T-helper 9 cell (primary cell): ENCODE measurements at regions not wholly inside any gene's neighbourhood (a gene's known extent, or its start where the extent isn't known, plus 50 kb on each side); places are given as distances from the start of the nearest gene placed in this dataset.

Source experiments
- DNase-seq: peaks from one replicate; pipeline ENCODE4 v3.0.0-alpha.2; 2020

DNA sequence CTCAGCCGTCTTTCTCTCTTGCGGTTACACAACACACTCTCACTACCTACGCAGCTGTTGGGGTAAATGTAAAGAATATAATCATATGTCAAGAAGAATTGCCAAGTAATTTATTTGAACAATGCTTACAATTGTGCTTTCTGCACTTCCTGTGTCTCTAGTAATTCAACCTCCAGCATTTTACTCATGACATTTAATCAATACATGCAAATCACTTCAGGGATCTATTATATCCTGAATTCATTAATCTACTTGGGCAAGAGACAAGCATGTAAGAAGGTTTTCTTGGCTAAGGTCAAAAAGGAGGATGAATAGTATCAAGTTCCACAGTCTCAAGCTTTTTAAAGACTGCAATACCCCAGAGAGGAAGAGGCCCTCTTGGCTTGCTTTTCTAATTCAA, 562.9 kb upstream of the ADARB2 start:
- no peak for DNase-seq

DNA sequence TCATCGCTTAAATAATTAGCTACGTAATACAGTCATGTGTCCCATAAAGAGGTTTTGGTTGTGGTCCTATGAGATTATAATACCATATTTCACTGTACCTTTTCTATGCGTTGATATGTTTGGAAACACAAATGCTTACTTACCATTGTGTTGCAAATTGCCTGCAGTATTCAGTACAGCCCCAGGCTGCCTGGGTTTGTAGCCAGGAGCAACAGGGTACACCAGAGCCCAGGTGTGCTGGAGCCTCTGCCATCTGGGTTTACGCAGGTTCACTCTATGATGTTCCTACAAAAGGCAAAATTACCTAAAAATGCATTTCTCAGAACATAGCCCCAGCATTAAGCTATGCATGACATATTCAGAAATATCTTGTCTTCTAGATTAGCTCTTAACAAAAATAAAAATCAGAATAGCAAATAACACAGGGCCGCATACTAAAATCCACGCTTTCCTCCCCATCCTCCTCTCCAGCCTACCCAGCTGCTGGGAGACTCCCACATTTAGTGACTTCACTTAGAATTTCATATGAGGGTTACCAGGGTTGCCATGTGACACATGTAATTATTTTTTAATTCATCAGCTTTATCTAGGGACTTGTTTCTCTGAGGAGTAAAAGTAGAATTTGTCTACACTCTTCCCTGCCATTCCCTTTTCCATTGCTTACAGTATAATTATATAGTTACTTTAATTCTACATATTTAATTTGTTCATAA, 559.0 kb upstream of the ADARB2 start:
- DNase-seq: no peak

DNA sequence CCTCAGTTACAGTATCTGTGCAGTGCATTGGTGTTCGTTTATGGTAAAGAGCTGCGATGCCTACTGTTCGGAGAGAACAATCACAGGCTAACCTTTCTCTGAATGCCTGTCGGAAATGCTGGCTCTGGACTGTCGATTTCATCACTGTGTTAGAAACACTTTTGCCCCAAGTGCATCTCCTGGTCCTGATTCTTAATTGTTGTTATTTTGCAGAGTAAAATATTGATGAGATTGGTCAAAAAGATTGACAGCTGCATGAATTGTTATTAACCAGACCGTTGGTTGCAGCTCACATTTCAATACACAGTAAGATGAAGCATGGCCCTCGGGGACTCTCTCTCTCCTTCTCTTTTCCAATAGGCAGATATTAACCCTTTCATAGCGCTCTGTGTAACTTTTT, 557.4 kb upstream of the ADARB2 start:
- no peak for DNase-seq

DNA sequence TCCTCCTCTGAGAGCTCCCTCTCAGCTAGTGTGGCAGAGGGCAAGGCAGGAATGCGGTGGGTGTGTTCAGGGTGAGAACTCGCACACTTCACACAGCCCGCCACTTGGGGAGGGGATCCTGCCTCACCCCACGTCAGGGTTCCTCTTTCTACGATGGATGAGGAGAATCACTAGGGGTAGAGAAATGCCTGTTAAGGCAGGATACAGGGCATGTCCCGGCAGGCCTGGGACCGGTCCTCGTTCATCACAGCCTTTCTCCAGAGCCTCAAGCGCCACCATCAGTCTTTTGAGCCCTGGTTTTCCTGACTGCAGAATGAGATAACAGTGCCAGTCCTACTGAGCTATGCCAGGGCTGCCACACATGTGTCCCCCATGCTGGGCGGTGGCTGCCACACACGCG, 546.7 kb upstream of the ADARB2 start:
- DNase-seq: no peak

DNA sequence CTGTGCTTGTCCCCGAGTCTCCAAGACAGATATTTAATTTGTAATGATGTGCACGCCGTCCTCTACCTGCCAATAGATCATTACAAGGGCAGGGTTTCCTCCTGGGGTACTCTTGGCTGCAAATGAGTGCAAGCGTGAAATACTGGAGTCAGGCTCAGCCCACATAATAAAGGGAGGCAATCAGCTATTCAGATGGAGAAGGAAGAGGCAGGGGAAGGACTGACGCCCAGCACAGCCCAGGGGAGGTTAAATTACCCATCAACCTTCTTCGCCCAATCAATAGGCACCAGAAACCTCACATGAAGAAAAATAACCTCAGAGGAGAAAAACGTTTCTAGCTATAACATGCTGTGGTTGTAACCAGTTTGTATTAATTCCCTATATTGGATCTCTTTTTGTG, 544.9 kb upstream of the ADARB2 start:
- no peak for DNase-seq

DNA sequence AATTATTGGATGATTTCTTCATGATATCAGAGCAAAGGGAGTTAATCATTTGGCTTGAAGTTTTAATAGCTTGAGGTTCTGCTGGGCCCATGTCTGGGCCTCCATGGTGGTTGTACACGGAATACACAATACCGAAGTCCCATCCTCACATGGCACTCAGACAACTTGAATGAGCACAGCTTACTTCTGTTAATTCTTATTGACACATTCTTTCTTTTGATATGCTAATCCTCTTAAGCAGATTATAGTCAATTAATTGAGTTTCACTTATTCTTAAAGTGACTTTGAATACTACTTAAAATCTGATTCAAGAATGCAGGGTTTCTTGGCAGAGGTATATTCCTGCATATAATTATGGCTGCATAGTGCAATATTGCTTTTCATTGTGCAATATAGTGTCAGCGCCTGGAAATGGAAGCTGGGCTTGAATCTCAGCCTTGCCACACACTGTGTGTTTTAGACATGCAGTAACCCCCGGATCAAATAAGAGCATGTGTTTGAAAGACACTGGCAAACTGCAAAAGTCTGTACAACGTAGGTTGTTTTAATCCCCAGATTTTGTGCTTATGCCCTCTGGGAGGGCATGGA, 543.5 kb upstream of the ADARB2 start:
- no peak for DNase-seq

DNA sequence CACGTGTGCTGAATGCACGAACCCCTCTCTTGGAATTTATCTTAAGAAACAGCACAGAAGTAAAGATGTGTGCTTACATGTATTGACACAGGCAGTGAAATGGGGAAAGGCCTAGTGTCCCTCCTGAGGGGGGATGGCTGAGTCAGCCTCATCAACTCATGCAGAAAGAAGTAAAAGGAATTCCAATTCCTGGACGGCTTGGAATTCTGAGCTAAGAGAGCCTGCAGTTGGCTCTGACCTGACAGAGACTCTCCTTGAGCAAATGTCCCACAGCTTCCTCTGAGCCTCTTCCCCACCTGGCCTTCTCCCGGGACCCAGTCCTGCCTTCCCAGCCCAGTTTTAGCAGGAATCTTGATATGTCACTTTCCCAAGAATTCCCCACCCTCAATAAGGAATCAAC, 542.4 kb upstream of the ADARB2 start:
- no peak for DNase-seq

DNA sequence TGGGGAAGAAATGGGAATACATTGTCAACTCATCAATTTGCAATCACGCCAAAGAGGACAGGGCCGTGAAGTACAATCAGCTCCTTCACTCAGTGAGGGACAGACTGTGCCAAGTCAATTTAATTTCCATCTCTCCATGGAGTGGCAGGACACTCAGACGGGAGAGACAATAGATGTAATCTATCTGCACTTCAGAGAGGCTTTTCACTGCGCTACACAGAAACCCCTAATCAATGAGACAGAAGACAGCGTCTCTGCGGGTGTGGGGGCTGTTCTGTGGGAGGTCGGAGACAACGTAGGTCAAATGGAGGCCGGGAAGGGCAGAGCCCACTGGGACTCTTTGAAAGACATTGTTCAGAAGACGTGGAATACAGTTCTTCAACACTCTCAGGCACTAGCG, 541.0 kb upstream of the ADARB2 start:
- DNase-seq: no peak

DNA sequence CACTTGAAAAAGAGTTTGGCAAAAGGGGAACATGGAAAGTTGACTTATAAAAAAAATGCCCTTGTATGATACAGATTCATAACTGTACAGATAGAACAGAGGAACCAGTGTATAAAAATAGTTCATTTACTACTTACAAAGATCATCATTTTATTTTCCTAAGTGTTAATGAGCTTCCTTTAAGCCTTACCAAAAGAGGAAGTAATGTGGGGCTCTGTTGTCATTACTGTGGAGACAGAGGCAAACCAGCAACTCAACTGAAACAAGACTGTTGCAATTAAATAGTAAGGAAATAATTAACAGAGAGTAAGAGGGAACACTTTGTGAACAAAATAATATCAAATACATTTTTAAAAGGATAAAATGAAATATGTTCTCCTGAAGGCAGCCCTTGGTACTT, 526.2 kb upstream of the ADARB2 start:
- DNase-seq: no peak

DNA sequence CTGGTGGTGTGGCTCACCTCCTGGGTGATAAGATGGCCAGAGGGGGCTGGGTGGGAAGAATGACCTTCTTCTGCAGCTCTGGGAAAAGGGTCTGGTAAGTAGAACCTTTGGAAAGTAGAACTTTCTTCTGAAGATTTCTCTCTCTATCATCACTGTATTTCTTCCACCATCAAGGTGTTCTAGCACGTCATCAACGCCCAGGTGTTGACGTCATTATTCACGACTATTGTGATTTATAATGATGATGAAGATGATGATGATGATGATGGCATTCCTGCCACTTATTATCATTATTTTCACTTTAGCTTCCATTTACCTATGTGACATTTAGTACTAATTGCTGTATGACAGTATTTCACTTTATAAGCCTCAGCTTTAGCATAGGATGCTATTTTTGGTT, 525.6 kb upstream of the ADARB2 start:
- no peak for DNase-seq

DNA sequence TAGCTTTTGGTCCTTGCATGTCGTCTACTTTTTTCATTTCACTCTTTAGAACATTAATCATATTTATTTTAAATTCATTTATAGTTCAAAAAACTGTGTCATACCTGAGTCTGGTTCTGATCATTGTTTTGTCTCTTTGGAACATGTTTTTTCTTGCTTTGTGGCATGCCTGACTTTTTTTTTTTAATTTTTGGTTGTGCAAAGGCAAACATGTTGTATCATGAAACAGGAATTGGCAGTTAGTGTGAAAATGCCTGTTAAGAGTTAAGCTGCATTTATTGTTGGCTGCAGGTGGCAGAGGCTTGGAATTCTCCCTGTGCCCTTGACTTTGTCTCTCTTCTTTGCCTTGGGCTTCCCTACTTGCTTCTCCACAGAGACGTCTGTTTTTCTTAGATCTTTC, 525.0 kb upstream of the ADARB2 start:
- no peak for DNase-seq

DNA sequence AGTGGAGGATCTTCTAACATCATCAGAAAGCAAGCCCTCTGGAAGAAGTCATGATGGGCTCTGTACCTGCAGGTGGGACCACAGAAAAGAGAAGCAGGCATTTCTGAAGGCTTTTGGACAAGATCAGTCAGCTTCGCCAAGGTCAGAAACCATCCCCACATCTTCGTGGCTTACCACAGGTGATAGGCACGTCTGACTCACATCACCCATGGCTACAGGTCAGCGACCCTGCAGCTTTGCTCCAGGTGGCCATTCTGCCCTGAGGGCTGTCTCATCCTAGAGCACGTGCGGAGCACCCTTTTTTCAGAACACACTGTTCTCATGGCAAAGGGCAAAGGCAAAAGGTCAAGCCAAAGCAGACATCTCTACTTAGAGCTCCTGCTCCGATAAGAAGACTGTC, 518.9 kb upstream of the ADARB2 start:
- no peak for DNase-seq

DNA sequence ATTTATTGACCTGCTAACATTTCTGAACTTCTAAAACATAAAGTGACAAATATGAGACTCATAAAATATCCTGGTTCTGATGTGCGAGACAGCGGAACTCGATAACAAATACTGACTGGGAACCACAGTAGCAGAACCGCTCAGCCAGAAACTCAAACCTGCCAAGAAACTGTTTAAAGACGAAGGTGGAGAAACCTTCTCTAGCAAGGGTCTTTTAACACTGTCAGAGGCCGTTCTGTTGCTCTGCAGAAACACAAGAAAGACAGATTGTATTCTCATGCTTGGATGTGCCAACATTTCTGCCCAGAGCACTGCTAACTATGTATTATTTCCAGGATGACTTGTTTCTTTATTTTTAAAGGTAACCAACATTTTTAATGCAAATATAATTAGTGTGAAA, 514.8 kb upstream of the ADARB2 start:
- DNase-seq: no peak

DNA sequence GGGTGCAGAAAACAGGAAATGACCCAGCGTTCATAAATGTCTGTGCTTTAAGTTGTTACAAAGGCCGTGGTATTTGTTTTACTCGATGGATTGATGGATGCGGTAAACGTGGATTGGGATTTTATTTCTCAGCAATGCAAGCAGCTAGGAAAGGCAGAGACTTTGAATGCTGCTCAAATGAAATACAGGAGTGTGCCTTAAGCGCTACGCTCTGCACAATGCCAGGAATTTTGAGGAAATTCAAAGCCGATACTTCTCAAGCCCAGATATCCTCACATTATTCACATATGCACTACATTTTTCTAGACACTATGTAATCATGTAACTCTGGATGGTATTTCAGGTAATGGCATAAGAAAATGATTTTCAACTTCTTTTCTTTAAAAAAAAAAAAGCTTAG, 514.3 kb upstream of the ADARB2 start:
- DNase-seq: no peak

DNA sequence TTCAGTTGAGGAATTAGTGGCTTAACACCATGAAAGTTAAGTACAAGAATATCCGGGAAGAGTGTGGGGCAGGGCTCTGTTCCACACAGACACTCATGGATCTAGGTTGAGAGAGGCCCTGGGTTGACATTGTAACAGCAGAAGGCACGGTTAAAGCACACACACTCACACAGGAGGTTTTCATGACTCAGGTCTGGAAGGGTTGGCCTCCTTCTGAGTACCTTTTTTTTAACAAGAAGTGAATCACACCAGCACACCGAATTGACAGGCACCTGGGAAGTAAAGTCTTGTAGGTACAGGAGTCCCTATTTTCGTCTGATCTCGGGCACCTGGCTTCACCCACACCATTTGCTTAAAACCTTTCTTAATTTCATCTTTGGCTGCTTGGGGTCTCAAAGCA, 509.4 kb upstream of the ADARB2 start:
- no peak for DNase-seq

DNA sequence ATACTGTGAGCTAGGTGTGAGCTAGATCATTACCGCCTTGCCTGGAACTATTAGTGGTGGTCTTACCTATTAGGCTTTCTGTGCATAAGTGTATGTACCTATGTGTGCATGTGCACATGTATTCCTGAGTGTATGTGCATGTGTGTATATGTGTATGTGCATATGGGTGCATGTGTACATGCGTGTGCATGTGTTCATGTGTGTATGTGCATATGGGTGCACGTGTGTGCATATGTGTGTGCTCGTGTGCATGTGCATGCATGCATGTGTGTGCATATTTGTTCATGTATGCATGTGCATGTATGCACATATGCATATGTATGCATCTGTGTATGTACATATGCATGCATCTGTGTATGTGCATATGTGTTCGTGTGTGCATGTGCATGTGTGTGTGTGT, 508.3 kb upstream of the ADARB2 start:
- DNase-seq: no peak

DNA sequence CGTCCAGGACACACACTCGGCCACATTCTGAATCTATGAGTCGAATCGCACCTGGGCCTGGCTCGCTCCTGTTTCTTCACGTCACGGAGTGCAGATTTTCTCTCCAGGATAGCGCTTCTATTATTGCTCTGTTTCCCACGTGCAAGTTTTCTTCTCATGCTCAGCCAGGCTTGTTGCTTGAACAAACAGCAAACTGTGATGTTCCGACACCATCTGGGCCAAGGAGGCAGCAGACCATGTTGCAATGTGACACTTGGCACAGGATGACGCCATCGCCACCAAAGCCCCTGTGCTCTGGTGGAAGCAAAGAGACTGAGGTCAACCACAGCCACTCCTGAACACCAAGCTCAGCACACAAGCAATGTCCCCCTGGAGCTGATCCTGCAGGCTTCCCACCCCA, 507.1 kb upstream of the ADARB2 start:
- no peak for DNase-seq

DNA sequence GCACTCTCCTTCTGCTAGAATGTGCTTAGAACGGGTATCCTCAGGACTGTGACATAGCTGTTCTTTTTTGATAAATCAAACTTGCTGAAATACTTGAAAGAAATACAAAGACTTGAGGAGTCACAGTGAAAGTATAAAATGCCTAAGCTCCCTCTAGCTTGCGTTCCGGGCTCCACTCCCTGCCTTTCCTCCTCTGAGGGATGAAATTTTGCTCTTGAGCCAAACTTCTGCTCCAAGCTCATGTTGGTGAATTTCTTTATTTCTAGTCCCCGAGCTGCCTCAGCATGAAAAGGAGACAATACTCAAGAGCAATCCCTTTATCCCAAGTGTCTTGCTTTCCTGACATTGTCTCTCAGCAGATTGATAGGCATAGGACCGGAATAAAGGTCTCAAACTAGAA, 499.6 kb upstream of the ADARB2 start:
- DNase-seq: no peak

DNA sequence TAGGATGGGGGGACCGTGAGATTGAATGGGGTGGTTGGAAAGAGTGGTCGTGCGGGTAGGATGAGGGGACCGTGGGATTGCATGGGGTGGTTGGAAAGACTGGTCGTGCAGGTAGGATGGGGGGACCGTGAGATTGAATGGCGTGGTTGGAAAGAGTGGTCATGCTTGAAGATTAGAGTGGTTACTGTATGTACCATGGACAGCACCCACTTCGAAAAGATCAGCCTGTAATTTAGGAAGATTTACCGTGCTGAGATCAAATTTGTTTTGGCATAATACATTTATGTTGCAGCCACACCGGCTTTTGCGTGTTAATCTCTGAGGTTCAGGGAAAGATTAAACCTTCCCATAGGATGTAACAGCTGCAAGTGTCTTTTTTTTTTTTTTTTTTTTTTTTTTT, 495.2 kb upstream of the ADARB2 start:
- no peak for DNase-seq

DNA sequence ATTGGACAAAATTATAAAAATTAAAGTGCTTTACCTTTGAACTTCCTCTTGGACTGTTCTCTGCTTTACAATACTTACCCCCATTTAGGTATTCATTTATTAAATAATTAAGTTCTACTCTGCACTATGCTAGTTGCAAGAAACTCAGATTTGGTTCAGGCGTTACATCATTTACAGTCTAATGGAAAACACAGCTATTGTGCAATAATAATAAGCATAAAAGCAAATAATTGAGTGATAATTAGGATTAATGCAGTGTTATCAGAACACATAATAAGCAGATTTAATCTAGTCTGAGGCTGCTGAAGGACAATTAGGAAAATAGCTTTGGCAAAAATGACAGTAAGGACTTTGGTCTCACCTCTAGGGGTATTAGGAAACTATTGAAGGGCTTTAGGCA, 493.2 kb upstream of the ADARB2 start:
- DNase-seq: no peak

DNA sequence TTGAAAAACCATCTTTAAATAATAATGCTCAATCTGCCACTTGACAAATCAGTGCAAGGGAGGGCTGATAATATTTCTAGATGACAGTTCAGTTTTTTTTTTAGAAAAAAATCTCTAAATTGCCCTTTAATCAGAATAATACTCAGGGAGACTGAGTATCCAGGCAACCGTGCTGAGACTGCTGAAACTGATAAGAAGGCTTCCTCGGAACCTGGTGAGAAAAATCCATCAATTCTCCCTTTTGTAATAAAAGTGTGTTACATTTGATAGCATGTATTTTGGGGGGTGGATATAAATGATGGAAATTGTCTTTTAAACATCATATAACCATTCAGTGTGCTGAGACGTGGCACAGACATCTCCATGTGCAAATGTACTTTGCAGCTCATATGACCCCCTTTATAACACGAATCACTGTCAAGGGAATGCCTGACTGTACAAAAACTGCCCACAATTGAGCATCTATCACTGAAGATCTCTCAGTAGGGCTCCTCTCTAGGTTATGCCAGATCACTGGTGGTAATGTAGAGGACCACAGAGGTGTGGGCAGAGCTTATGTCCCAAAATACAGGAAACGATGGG, 491.1 kb upstream of the ADARB2 start:
- DNase-seq: no peak

DNA sequence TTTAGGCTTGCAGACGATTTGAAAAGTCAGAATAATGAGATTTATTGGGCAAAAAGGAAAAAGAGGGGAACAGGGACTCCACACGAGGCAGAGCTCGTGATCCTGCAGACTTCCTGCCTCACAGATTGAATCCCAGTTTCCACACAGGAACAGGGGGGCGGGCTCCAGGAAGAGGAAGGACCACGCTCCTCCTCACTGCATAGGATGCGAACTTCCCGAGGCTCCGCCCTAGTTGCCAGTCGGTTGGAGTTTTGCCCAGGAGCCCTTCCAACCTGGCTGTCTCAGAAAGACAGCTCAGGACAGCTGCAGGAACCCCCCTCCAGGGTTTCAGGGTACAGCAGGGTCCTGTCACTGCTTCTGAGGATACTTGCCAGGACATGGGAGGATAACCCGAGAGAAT, 488.3 kb upstream of the ADARB2 start:
- no peak for DNase-seq

DNA sequence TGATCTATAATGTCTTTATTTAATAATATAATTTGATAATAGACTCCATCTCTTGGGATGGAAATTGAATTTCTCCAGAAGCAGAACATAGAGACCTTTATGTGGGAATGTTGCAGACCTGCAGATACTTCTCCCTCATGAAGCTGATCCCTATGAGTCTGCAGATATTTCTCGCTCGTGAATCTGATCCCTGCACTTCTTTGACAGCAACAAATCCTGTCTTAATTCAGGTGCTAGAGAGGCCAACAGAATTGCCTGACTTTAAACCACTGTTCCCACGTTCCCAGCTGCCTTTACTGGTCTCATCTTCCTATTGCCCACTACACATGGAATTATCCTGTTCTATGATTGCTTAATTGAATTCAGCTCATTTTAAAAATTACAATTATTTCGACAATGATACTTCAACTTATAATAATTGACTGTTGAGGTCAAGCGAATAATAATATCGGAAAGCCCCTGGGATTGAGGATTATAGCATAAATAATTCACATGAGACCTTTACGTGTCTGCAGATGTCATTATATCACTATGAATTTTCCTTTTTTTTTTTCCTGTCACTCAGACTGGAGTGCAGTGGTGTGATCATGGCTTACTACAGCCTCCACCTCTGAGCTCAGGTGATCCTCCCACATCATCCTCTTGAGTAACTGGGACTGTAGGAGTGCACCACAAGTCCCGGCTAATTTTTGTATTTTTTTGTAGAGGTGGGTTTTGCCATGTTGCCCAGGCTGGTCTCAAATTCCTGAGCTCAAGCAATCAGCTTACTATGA, 486.4 kb upstream of the ADARB2 start:
- no peak for DNase-seq

DNA sequence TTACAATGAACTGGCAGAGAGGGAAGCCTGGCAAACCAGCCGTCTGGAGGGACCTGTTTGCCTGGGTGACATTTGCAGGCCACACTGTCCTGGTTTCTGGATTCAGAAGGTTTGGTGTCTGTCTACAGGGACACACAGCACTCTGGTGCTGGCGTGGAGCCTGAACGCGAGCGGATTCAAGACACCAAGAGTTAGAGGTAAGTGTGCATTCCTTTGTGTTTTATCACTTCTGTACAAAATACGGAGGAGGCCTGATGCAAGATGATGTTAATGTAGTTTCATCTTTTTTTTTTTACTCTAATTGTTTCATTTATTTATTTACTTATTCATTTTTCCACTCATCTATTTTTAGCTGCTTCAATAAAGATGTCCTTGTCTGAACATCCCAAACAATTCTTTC, 485.3 kb upstream of the ADARB2 start:
- DNase-seq: no peak
